ENCODE measurements at regions not wholly inside any gene's neighbourhood (a gene's known extent, or its start where the extent isn't known, plus 50 kb on each side); places are given as distances from the start of the nearest gene placed in this dataset.

GRCh38 chr15:53400986-53401385, 358.5 kb downstream of the WDR72 start (continued):
- TF ChIP-seq NFATC3 (IDR thresholded peaks at IDR 0.05) = no peak
- TF ChIP-seq ZBTB34 (CRISPR knock-in tag; IDR thresholded peaks at IDR 0.05) = no peak
- TF ChIP-seq MTA3 (IDR thresholded peaks at IDR 0.05; ENCODE audit: borderline replicate concordance) = no peak
- TF ChIP-seq NCOA1 (IDR thresholded peaks at IDR 0.05; ENCODE audit: low read depth) = no peak

- Histone ChIP-seq H3K9ac (ENCODE audit: insufficient read depth in 1 of 2, low read depth in 2 of 2, low read length in 2 of 2) (no peak overlapping the region), H3K4me3 (no peak overlapping the region), H3K27ac (ENCODE audit: extremely low read depth, low read depth, low read length) (no peak overlapping the region), H3K36me3 (ENCODE audit: control insufficient read depth, insufficient read depth, low read length) (no peaks in the 10 kb centered on the region), H4K20me1 (replicated peaks; ENCODE audit: control insufficient read depth, insufficient read depth, low read length) (no peaks in the 10 kb centered on the region), H3K79me2 (ENCODE audit: control insufficient read depth, insufficient read depth, low read length) (no peaks in the 10 kb centered on the region), H3K9me3 (replicated peaks; ENCODE audit: control insufficient read depth, insufficient read depth, low read depth, low read length) (no peaks in the 10 kb centered on the region), H3K4me1 (replicated peaks in 1 of 2; ENCODE audit: control insufficient read depth in 2 of 2, insufficient read depth in 2 of 2, low read length in 2 of 2) (no peaks in the 10 kb centered on the region), H3K27me3 (ENCODE audit: control insufficient read depth in 2 of 2, insufficient read depth in 2 of 2, low read length in 2 of 2) (no peaks in the 10 kb centered on the region), H3K4me2 (ENCODE audit: insufficient read depth, low read length) (no peak overlapping the region), H2AFZ (ENCODE audit: low read depth, low read length) (no peak overlapping the region), H3K9me1 (ENCODE audit: control insufficient read depth, insufficient read depth, low read length) (no peaks in the 10 kb centered on the region)
- DNase-seq (ENCODE audit: extremely low read depth in 1 of 4, low spot score in 3 of 4) = no peak
- no peak for FAIRE-seq
- ChIA-PET POLR2A (no interaction called here), CTCF (ENCODE audit: low intra/inter-chr PET ratio) (no interaction called here)
- WGBS (ENCODE audit: insufficient coverage, low coverage, missing lambda C conversion rate) = 3% methylated on average over 3 of the region's 3 CpGs
- in situ Hi-C loops (cut with MboI) (no loop called here), intact Hi-C loops (cut with micrococcal nuclease) (no loop called here)
- no TSS peak for BruUV-seq (replicated peaks)
- no peak for ATAC-seq
- TF ChIP-seq ZFP1 (CRISPR knock-in tag; IDR thresholded peaks at IDR 0.05) (no peak), FOS (IDR thresholded peaks at IDR 0.05; ENCODE audit: extremely low read depth, insufficient read length) (no peak), GABPA (tag; conservative IDR thresholded peaks at IDR 0.05; ENCODE audit: low read depth) (no peak), HDAC2 (IDR thresholded peaks at IDR 0.05) (no peak), BMI1 (IDR thresholded peaks at IDR 0.05; ENCODE audit: low read length) (no peak), SMARCA5 (IDR thresholded peaks at IDR 0.05) (no peak), DEAF1 (CRISPR knock-in tag; IDR thresholded peaks at IDR 0.05) (no peak), TAF1 (IDR thresholded peaks at IDR 0.05; ENCODE audit: control insufficient read depth, extremely low read depth, insufficient read depth, low read length, severe bottlenecking) (no peak), ZNF224 (CRISPR knock-in tag; IDR thresholded peaks at IDR 0.05) (no peak), TFAP4 (CRISPR knock-in tag; IDR thresholded peaks at IDR 0.05; ENCODE audit: borderline replicate concordance) (no peak), PATZ1 (CRISPR knock-in tag; IDR thresholded peaks at IDR 0.05; ENCODE audit: borderline replicate concordance) (no peak), ERF (CRISPR knock-in tag; IDR thresholded peaks at IDR 0.05) (no peak), MECOM (CRISPR knock-in tag; IDR thresholded peaks at IDR 0.05) (no peak), ZNF217 (CRISPR knock-in tag; IDR thresholded peaks at IDR 0.05) (no peak)
Measured at GRCh38 chr15:53397041-53397616, 362.3 kb downstream of the WDR72 start.
